ENCODE measurements at regions not wholly inside any gene's neighbourhood (a gene's known extent, or its start where the extent isn't known, plus 50 kb on each side); places are given as distances from the start of the nearest gene placed in this dataset.

GRCh38 chr3:113063126-113063894 is 72.5 kb downstream of the GTPBP8 start:
- TF ChIP-seq CTCF (optimal IDR thresholded peaks at IDR 0.05 in 1 of 3, IDR thresholded peaks at IDR 0.05 in 1 of 3, conservative IDR thresholded peaks at IDR 0.05 in 1 of 3; ENCODE audit: extremely low read depth in 1 of 3, insufficient read depth in 2 of 3, low read length in 3 of 3): no peak
- TF ChIP-seq EZH2 (IDR thresholded peaks at IDR 0.05; ENCODE audit: low read length): no peak
